Right renal pelvis (tissue), 4 donors: ENCODE measurements at regions not wholly inside any gene's neighbourhood (a gene's known extent, or its start where the extent isn't known, plus 50 kb on each side); places are given as distances from the start of the nearest gene placed in this dataset.
"Not testable (repeated sequence)": the region's sequence is repeated elsewhere in the genome, so short reads cannot be mapped to it uniquely, and the experiment has no call there.

ENCODE experiments used
- DNase-seq, 4 donors: peaks; one replicate each; pipeline ENCODE4 v3.0.0-alpha.2; 2013; ENCODE audit warnings: low read depth in 4 of 4, low spot score in 3 of 4, missing footprints in 1 of 4

DNA sequence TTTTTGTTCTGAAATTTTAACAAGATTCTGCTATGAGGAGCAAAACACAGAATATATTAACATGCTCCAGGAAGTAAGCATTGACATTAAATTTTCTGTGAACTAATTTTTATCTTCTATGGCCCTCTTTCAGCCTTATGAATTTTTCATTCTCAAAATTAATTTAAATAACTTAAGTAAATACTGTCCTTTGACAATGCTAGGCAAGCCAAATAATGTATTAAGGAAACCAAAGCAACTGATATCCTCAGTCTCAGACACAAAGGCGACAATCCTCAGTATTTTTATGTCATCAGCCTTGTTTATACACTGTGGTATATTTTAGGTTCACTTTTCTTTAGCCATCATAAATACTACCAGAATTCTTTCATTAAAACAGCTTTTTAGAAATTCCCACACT, 159.8 kb downstream of the CGGBP1 start:
- no peak for DNase-seq

DNA sequence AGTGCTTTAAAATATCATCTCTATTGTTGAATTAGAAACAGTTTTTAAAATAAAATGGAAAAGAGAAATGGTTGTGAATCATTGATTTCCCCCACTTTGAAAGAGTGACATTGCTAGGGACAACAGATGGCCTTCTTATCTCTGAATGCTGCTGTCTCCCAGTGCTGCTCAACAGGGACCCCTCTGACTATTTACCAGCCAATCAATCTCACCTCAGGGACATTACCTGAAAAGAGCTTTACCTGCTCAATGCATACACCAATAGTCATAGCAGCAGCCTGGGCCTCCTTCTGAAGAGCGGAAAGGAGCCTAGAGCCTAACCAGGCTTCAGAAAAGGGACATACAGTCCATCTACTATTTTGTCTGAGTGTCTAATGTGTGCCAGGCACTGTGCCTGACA, 162.8 kb downstream of the CGGBP1 start:
- no peak for DNase-seq

DNA sequence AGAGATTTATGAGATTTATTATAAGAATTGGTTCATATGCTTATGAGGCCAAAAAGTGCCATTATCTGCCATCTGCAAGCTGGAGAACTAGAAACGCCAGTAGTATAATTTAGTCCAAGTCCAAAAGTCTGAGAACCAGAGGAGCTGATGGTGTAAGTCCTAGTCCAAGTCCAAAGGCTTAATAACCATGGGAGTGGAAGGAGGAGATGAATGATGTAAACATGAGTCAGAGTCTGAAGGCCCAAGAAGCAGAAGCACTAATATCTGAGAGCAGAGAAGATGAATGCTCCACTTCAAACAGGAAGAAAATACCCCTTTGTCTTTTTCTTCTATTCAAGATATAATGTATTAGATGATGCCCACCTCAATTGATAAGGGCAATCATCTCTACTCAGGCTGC, 185.7 kb downstream of the CGGBP1 start:
- no peak for DNase-seq

DNA sequence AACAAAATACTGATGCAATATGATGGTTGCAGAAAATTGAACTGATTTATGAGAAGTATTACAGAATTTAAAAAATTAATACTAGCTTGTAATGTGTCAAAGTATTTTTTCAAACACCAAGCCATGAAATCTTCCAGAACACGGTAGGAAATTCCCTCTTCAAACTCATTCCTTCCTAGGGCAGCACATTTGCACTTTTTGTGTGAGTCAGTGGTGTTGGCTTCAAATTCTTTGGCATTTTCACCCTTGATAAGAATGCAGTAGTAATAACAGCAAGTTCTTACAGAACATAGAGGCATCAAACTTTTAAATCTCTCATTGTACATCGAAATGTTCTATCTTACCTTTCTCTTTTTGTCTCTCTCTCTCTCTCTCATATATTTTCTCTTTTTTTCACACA, 191.8 kb downstream of the CGGBP1 start:
- DNase-seq: no peak

DNA sequence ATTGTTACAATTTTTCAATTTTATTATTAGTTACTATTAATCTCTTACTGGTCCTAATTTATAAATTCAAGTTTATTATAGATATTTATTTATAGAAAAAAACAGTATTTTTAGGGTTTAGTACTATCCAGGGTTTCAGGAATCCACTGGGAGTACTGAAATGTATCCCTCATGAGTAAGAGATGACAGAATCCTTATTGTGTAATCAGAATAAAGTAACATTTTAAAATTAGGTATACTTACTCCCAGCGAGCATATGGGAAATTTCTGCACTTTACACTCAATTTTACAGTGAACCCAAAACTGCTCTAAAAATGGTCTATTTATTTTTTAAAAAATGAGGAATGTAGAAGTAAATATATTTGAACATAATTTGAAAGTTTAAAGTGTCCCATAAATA, 202.7 kb downstream of the CGGBP1 start:
- no peak for DNase-seq

DNA sequence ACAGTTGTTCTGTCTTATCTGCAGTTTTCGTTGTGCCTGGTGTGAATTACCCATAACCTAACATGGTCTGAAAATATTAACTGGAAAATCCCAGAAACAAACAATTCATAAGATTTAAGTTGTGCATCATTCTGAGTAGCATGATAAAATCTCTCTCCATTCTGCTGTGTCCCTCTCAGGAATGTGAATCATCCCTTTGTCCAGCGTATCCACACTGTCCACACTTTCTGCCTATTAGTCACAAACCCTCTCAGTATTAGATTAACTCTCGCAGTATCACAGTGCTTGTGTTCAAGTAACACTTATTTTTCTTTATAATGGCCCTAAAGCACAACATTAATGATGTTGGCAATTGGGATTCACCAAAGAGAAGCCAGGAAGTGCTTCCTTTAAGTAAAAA, 203.2 kb downstream of the CGGBP1 start:
- no peak for DNase-seq

DNA sequence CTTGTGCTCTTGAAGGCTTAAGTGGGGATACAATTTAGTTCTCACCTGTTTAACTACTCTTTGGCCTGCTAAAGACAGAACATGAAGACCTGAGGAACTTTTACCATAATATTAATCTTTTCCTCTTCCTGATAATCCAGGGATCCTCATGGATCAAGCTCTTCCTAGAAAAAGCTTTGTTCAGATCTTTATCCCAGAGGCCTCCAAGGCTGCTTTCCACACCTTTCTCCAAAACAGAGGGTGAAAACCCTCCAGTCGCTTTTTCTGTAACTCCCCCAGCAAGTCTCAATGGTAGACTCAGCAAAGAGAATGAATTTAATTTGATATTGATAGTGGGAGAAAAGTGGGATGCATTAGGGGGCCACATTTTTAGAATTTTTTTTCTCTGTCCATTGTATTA, 203.6 kb downstream of the CGGBP1 start:
- DNase-seq: no peak

DNA sequence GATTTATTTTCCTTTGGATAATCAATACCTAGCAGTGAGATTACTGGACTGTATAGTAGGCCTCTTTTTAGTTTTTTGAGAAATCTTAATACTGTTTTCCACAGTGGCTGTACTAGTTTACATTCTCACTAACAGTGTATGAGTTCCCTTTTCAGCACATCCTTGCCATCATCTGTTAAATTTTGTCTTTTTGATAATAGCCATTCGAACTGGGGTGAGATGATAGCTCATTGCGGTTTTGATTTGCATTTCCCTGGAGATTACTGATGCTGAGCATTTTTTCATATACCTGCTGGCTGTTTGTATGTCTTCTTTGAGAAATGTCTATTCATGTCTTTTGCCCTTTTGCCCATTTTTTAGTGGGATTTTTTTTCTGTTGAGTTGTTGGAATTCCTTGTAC, 210.8 kb downstream of the CGGBP1 start:
- no peak for DNase-seq

DNA sequence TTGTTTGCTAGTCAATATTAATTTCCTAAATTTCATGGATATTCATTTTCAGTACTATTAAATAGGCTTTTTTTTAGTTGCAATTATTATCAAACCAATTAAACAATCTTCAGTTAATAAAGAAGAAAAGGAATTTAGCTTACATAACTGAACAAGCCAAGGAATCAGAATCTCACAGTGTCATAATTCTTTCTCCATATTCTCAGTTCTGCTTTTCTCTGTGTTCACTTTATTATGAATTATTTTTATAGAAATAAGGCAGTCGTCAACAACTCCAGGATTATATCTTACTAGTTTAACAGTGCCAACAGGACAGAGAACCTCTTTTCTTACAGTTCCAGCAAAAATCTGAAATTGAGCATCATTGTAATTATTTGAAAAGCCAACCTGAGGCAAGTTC, 221.7 kb downstream of the CGGBP1 start:
- no peak for DNase-seq

DNA sequence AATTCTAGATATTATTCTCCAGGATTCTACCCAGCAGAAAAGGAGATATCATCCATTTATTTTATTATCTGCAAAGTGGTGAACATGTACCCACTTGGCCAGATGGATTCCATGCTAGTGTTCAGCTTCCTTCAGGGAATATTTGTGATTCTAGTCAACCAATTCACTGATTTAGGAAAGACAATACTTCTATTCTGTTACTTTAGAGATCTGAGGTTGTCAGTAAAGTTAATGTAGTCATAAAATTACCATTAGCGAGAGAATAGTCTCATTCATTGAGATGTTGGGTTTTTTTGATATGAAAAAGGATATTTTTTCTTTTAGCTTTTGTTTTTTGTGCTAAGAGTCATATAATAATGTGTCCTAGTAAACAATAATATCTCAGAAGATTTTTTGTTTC, 222.8 kb downstream of the CGGBP1 start:
- no peak for DNase-seq

DNA sequence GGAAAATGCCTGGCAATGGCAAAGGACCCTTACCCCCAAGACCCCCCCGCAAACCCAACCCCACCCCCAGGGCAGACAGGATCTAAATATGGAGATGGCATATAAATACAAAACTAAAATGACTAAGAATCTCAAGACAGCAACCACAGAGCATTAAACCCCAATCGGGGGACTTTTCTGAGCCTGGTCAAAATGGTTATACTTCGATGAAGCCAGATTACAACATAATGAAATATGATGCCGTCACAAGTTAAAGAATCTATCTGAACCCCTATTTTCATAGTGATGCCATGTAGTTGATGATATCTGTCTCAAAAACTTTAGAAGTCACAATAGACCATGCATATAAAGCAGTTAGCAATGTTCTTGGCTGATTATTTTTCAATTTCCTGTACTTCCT, 223.6 kb downstream of the CGGBP1 start:
- no peak for DNase-seq

DNA sequence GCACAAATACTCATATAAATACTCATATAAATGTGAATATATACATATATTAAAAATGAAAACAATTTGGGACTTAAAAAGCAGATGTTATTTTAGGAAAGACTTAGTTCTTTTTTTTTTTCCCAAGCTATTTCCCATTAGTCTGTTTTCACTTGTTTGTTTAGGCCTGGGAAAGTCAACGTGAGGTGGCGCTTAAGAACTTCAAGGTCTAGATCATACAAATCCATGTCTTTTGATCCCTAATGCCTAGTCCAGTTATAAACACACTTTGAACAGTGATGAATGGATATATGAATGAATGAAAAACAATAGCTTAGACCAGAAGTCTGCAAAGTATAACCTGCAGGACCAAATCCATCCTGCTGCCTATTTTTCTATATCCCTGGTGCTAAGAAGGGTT, 224.5 kb downstream of the CGGBP1 start:
- no peak for DNase-seq

DNA sequence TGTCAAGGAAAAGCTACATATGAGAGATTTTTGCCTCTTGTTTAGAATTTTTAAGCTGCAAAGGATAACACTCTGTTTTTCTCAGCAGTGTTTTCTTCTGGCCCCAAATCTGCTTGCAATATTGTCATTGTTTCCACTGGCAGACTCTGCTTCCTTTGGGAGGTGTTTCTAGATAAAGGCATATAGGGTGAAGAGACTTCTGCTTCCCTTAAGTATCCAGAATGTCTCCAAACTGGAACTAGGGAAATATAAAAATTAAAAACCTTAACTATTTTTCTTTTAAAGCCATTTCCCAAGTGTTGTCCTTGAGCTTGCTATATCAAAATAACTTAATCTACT, 225.8 kb downstream of the CGGBP1 start:
- no peak for DNase-seq

DNA sequence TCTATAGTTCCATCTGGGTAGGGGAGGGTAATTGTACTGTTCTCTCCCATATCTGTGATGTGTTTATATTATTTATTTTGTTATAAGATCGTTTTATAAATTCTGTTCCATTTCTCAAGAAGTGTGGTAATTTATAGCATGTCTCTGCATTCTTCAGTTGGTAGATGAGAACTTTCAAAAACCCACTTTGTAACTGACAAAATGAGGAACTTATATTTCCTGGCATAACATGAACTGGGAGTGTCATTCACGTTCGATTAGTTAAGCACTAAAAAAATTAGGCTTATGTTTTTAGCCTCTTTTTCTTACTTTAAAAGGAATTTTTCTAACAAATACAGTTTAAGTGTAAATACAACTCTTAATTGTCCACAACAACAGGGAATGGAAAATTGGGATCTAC, 230.8 kb downstream of the CGGBP1 start:
- DNase-seq: no peak

DNA sequence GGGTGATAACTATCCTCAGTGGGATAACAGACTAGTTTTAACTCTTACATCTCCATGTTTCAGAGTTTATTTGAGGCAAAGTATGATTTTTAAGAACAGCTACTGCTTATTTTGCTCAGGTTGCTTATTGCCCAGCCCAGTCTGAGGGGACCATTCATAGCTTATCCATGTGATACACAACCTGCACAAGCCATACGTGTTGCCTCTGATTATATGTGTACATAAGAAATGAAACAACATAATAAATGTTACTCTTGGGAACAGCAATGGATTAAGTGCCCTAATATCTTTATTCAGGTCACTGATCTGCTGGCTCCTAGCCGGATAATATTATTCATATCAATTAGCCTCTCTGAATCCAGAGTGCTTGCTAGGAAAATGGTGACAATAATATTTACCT, 236.2 kb downstream of the CGGBP1 start:
- no peak for DNase-seq

DNA sequence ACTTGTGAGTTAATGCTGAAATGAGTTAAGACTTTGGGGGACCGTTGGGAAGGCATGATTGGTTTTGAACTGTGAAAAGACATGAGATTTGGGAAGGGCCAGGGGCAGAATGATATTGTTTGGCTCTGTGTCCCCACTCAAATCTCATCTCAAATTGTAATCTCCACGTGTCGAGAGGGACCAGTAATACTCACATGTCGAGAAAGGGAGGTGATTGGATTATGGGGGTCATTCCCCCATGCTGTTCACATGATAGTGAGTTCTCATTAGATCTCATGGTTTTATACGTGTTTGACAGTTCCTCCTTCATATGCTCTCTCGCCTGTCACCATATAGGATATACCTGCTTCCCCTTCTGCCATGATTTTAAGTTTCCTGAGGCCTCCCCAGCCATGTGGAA, 245.3 kb downstream of the CGGBP1 start:
- not testable (repeated sequence) for DNase-seq

DNA sequence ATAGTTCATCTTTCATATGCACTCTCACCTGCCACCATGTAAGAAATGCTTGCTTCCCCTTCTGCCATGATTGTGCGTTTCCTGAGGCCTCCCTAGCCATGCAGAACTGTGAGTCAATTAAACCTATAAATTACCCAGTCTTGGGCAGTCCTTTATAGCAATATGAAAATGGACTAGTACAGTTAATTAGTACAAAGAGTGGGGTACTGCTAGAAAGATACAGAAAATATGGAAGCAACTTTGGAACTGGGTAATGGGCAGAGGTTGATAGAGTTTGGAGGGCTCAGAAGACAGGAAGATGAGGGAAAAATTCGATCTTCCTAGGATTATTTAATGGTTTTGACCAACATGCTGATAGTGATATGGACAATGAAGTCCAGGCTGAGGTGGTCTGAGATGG, 246.9 kb downstream of the CGGBP1 start:
- DNase-seq: no peak

DNA sequence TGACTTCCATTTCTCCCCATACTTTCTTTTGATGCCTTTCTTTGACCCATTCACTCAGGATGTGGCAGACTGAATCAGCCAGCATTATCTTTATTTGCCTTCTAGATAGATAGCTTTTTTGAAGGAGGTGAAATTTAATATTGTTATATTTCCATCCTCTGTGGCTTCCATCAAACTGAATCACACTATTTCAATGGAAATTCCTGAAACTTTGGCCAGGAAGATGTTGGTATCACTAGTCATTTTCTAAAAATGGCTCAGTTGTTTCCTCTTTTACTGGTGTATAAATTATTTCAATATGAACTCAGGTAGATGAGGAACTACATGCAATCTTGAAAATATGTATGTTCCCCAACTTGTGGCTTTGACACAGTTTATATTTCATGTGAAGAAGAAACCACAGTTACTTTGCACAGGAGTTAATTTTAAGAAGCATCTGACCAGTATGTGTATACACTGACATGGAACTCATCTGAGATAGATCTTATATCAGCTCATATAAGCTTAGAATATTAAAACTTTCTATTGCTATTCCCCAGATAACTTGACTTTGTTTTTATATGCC, 248.3 kb downstream of the CGGBP1 start:
- DNase-seq: no peak

DNA sequence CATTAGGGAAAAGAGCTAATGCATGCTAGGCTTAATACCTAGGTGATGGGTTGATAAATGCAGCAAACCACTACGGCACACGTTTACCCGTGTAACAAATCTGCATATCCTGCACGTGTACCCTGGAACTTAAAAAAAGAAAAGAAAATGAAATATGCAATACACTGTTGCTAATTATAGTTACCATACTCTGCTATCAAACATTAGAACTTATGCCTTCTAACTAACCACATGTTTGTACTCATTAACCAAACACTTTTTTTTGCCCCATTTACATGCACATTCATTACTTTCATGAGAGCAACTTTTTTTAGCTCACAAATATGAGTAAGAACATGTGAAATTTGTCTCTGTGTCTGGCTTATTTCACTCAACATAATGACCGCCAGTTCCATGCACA, 253.1 kb downstream of the CGGBP1 start:
- no peak for DNase-seq

DNA sequence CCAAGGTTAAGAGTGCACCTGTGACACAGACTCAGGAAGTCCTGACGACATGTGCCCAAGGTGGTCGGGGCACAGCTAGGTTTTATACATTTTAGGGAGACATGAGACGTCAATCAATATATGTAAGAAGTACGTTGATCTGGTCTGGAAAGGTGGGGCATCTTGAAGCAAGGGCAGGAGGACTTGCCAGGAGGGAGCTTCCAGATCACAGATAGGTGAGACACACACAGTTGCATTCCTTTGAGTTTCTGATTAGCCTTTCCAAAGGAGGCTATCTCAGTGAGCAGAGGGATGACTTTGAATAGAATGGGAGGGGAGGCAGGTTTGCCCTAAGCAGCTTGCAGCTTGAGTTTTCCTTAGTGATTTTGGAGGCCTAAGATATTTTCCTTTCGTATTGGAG, 257.4 kb downstream of the CGGBP1 start:
- DNase-seq: no peak

DNA sequence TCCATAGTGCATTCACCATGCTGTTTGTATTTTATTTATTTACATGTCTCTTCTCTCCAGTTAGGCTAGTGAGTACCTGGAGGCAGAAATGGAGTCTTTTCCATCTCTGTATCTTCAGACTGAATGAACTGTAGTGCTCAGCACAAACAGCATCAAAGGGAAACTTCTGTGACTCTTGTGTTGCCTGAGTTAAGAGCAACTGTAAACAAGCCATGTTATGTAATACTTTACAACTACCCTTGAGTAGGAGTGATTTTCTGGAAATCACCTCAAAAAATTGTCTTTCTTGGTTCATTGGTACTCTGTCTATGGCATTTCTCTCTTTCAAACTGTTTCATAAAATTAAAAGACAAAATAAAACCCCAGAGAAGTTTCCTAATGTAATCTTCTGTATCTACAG, 258.3 kb downstream of the CGGBP1 start:
- no peak for DNase-seq

DNA sequence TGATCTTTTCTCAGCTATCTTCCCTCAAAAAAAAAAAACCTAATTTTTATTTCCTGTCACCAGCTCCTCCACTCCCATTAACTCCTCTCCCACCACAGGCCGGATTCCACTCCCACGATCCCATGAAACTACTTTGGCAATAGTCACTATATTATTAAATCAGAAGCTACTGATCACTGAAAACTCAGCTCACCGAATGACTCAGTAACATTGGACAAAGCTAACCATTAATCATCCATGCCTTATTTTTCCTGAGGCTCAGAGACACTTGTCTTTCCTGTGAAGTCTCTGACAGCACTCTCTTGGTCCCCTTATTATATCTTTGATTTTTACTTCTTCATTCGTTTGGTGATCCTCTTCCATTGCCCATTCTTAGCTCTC, 260.2 kb downstream of the CGGBP1 start:
- DNase-seq: no peak

DNA sequence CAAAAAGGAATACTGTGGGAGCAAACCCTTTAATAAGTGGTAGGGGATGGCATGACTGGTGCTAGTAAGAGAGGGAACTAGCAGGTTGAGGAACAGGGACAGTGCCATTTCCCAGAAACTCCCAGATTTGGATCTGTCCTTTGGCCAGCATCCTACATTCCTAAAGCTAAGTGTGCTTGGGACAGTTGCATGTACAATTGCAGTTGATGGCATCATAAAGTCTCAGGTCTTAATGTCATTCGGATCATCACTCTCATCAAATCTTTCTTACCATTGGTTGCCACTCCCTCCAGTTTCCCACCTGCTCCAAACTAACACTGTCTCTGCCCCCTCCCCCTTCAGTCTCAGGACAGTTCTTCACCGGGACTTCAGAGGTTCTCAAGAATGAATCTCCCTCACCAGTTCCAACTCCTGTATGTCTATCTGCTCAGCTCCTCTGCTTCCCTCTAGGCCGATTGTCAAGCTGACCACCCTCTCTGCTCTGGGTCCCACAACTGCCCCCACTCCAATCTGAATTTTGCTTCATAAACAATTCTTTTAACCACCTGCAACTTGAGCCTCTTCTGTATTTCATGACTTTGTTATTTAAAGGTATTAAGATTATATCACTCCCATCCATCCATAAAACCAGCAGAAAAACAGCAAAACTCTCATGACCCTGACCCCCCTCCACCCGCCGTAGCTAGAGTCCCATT, 260.8 kb downstream of the CGGBP1 start:
- DNase-seq: no peak
